SK-N-SH (cell line): ENCODE measurements at regions not wholly inside any gene's neighbourhood (a gene's known extent, or its start where the extent isn't known, plus 50 kb on each side); places are given as distances from the start of the nearest gene placed in this dataset.

ENCODE experiments used
- CTCF ChIA-PET: fragments of 300-600, 350-600 bp; formaldehyde crosslinking; extraction: SDS; loops from one replicate; lab custom pipeline; 2021; lab: Yijun Ruan, JAX
- POLR2A ChIA-PET: fragments of 350-600 bp; sonication (Branson Sonifier 250); formaldehyde crosslinking; extraction: SDS; loops from one replicate; lab custom pipeline; 2020; ENCODE audit warnings: antibody characterized with exemption, inconsistent platforms; lab: Yijun Ruan, JAX
- DNase-seq: peaks from one replicate; pipeline ENCODE4 v3.0.0; 2012
- H2AFZ ChIP-seq: fragments of 200-600 bp; sonication (generic); 2 replicates; pipeline ENCODE4 v1.8.1; 2016; ENCODE audit warnings: antibody characterized with exemption, mild to moderate bottlenecking, low read depth
- H3F3A ChIP-seq: fragments of 200-600 bp; sonication (generic); replicated peaks from 2 replicates; pipeline ENCODE3; 2016; ENCODE audit warnings: antibody characterized with exemption, mild to moderate bottlenecking; ENCODE audit not compliant: insufficient read depth
- H3K27ac ChIP-seq, 2 experiments: fragments of 200-500 bp in 1 of 2; fragments of 200-600 bp in 1 of 2; sonication (Bioruptor generic) in 1 of 2; sonication (generic), shearing (Covaris generic) in 1 of 2; 2 replicates each; pipeline versions ENCODE4 v1.5.1 to v1.6.1; 2014 to 2016; ENCODE audit warnings: low read depth in 2 of 2, inconsistent platforms in 1 of 2, low read length in 1 of 2, mild to moderate bottlenecking in 1 of 2, mixed read lengths in 1 of 2
- H3K27me3 ChIP-seq: fragments of 200-600 bp; sonication (generic), shearing (Covaris generic); 2 replicates; pipeline ENCODE4 v1.6.1; 2016; ENCODE audit warnings: mixed run types; ENCODE audit not compliant: insufficient read depth
- H3K36me3 ChIP-seq, 2 experiments: fragments of 200-500 bp in 1 of 2; fragments of 200-600 bp in 1 of 2; sonication (Bioruptor generic) in 1 of 2; sonication (generic) in 1 of 2; replicated peaks in 1 of 2; 2 replicates each; pipeline versions ENCODE3 to v1.5.1; 2014 to 2016; ENCODE audit warnings: low read length in 1 of 2, mild to moderate bottlenecking in 1 of 2; ENCODE audit not compliant: insufficient read depth in 2 of 2, control insufficient read depth in 1 of 2
- H3K4me1 ChIP-seq, 2 experiments: fragments of 200-500 bp in 1 of 2; fragments of 200-600 bp in 1 of 2; sonication (Bioruptor generic) in 1 of 2; sonication (generic), shearing (Covaris generic) in 1 of 2; 2 replicates each; pipeline versions ENCODE4 v1.5.1 to v1.6.1; 2014 to 2016; ENCODE audit warnings: low read depth in 1 of 2, low read length in 1 of 2, mixed run types in 1 of 2; ENCODE audit not compliant: insufficient read depth in 2 of 2, control insufficient read depth in 1 of 2
- H3K4me2 ChIP-seq: fragments of 200-600 bp; sonication (generic), shearing (Covaris generic); 2 replicates; pipeline ENCODE4 v1.6.1; 2017; ENCODE audit warnings: mixed run types
- H3K4me3 ChIP-seq, 2 experiments: fragments of 200-500 bp in 1 of 2; fragments of 200-600 bp in 1 of 2; sonication (Bioruptor generic) in 1 of 2; sonication (generic), shearing (Covaris generic) in 1 of 2; 2 replicates each; pipeline versions ENCODE4 v1.5.1 to v1.8.1; 2014 to 2016; ENCODE audit warnings: low read depth in 2 of 2, inconsistent platforms in 1 of 2, low read length in 1 of 2, mild to moderate bottlenecking in 1 of 2, mixed read lengths in 1 of 2, moderate library complexity in 1 of 2
- H3K79me2 ChIP-seq: fragments of 200-600 bp; sonication (generic); 2 replicates; pipeline ENCODE4 v1.8.1; 2017; ENCODE audit warnings: mild to moderate bottlenecking; ENCODE audit not compliant: insufficient read depth
- H3K9ac ChIP-seq: fragments of 200-600 bp; sonication (generic); 2 replicates; pipeline ENCODE4 v1.6.1; 2017; ENCODE audit warnings: mixed run types
- H3K9me2 ChIP-seq: fragments of 200-600 bp; sonication (generic); 2 replicates; pipeline ENCODE4 v1.6.1; 2017; ENCODE audit warnings: mixed run types
- H3K9me3 ChIP-seq: fragments of 200-600 bp; sonication (generic); 2 replicates; pipeline ENCODE4 v1.6.1; 2017; ENCODE audit warnings: mixed run types, mild to moderate bottlenecking, moderate library complexity
- H4K20me1 ChIP-seq: fragments of 200-600 bp; sonication (generic); 2 replicates; pipeline ENCODE4 v1.6.1; 2017; ENCODE audit warnings: mild to moderate bottlenecking, mixed run types; ENCODE audit not compliant: insufficient read depth
- CHD2 ChIP-seq: fragments of 150-350 bp; IDR thresholded peaks from 2 replicates; pipeline ENCODE4 v1.6.1; 2018; ENCODE audit warnings: low read length; ENCODE audit not compliant: partially characterized antibody
- EP300 ChIP-seq, 2 experiments: IDR thresholded peaks; 2 replicates each; pipeline versions ENCODE4 v1.4.0 to v1.6.1; 2012; ENCODE audit warnings: borderline replicate concordance in 1 of 2, low read depth in 1 of 2, low read length in 1 of 2
- EZH2phosphoT487 ChIP-seq: fragments of 200-600 bp; sonication (generic); IDR thresholded peaks from 2 replicates; pipeline ENCODE4 v1.6.1; 2017; ENCODE audit warnings: low read depth, mixed run types, mild to moderate bottlenecking, antibody characterized with exemption, moderate library complexity, borderline replicate concordance
- FOXJ3 ChIP-seq: sonication (generic); formaldehyde crosslinking; IDR thresholded peaks from 2 replicates; pipeline ENCODE4 v1.5.1; 2020; ENCODE audit warnings: mild to moderate bottlenecking, missing genetic modification reagents
- GATA2 ChIP-seq: sonication (generic); formaldehyde crosslinking; IDR thresholded peaks from 2 replicates; pipeline ENCODE4 v1.5.0; 2020; ENCODE audit warnings: mild to moderate bottlenecking, missing genetic modification reagents
- MEF2A ChIP-seq: IDR thresholded peaks from 2 replicates; pipeline ENCODE4 v1.4.0; 2012; ENCODE audit warnings: low read depth, borderline replicate concordance
- MXI1 ChIP-seq: IDR thresholded peaks from 2 replicates; pipeline ENCODE4 v1.6.1; 2012; ENCODE audit warnings: mild to moderate bottlenecking, low read depth, low read length, improper control_type of control experiment
- RAD21 ChIP-seq: IDR thresholded peaks from 2 replicates; pipeline ENCODE4 v1.6.1; 2012; ENCODE audit warnings: mild to moderate bottlenecking, low read length
- RCOR1 ChIP-seq: fragments of 150-350 bp; IDR thresholded peaks from 2 replicates; pipeline ENCODE4 v1.6.1; 2017; ENCODE audit warnings: antibody characterized with exemption, low read length
- RFX5 ChIP-seq: IDR thresholded peaks from 2 replicates; pipeline ENCODE4 v1.6.1; 2012; ENCODE audit warnings: mild to moderate bottlenecking, improper control_type of control experiment, low read length
- RXRA ChIP-seq: IDR thresholded peaks from 2 replicates; pipeline ENCODE4 v1.4.0; 2012; ENCODE audit warnings: low read depth, mild to moderate bottlenecking, borderline replicate concordance
- SMC3 ChIP-seq: IDR thresholded peaks from 2 replicates; pipeline ENCODE4 v1.6.1; 2012; ENCODE audit warnings: low read depth, low read length, improper control_type of control experiment
- TF ChIP-seq, protein P1 (sequence below): fragments of 150-350 bp; IDR thresholded peaks from 2 replicates; pipeline ENCODE4 v1.6.1; 2017; ENCODE audit warnings: antibody characterized with exemption, low read length, low read depth, borderline replicate concordance
- TF ChIP-seq, protein P2 (sequence below): IDR thresholded peaks from 2 replicates; pipeline ENCODE4 v1.4.0; 2012; ENCODE audit warnings: low read depth
- TF ChIP-seq, protein P3 (sequence below): fragments of 200-600 bp; sonication (generic); IDR thresholded peaks from 2 replicates; pipeline ENCODE4 v1.6.1; 2017; ENCODE audit warnings: antibody characterized with exemption, mild to moderate bottlenecking, moderate library complexity
- TF ChIP-seq, protein P4 (sequence below): IDR thresholded peaks from 2 replicates; pipeline ENCODE4 v1.4.0; 2012; ENCODE audit warnings: low read depth, borderline replicate concordance
- TF ChIP-seq, protein P5 (sequence below): IDR thresholded peaks from 2 replicates; pipeline ENCODE4; 2012
- TF ChIP-seq, protein P6 (sequence below): fragments of 150-350 bp; IDR thresholded peaks from 2 replicates; pipeline ENCODE4 v1.6.1; 2016; ENCODE audit warnings: mild to moderate bottlenecking, low read depth, low read length

DNA sequence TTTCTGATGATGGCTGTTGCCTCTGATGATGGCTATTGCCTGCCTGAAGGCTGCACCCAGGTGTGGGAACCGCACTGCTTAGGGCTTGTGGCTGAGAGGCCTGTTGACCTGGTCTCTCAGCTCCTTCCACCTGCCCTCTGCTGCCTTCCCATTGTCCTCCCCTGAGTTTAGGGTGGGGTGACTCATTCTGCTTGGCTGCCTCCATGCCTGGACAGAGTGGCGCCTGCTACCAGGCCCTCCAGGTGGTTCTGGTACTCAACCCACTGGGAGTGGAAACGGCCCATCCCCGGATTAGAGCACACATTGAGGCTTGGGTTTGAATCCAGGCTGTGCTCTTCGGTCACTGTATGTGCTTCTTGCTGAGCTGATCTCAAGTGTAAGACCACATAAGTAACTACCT is 120.6 kb downstream of the SEM1 start (continued):
- TF ChIP-seq, protein P1, sequence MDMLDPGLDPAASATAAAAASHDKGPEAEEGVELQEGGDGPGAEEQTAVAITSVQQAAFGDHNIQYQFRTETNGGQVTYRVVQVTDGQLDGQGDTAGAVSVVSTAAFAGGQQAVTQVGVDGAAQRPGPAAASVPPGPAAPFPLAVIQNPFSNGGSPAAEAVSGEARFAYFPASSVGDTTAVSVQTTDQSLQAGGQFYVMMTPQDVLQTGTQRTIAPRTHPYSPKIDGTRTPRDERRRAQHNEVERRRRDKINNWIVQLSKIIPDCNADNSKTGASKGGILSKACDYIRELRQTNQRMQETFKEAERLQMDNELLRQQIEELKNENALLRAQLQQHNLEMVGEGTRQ: no peak
- TF ChIP-seq, protein P2, sequence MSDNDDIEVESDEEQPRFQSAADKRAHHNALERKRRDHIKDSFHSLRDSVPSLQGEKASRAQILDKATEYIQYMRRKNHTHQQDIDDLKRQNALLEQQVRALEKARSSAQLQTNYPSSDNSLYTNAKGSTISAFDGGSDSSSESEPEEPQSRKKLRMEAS: no peak
- no peak for TF ChIP-seq MXI1
- TF ChIP-seq EZH2phosphoT487: no peak
- TF ChIP-seq FOXJ3: no peak
- TF ChIP-seq, protein P3, sequence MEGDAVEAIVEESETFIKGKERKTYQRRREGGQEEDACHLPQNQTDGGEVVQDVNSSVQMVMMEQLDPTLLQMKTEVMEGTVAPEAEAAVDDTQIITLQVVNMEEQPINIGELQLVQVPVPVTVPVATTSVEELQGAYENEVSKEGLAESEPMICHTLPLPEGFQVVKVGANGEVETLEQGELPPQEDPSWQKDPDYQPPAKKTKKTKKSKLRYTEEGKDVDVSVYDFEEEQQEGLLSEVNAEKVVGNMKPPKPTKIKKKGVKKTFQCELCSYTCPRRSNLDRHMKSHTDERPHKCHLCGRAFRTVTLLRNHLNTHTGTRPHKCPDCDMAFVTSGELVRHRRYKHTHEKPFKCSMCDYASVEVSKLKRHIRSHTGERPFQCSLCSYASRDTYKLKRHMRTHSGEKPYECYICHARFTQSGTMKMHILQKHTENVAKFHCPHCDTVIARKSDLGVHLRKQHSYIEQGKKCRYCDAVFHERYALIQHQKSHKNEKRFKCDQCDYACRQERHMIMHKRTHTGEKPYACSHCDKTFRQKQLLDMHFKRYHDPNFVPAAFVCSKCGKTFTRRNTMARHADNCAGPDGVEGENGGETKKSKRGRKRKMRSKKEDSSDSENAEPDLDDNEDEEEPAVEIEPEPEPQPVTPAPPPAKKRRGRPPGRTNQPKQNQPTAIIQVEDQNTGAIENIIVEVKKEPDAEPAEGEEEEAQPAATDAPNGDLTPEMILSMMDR: no peak

DNA sequence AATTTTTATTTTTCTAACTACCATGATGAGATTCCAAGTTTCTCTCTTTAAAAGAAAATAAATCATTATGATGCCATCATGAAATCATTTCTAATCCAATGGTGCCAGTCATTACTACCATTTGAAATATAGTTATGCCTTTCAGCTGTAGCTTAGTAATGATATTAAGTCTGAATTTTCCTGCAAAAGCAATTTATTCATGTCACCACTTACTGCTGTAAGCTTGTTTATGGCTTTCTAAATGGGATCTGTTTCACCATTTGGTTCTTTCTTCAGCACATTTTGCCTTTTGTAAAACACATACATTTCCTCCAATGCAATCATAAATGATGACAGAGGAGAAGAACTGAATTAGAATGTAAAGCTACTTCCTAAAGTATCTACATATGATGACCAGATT is 130.5 kb downstream of the SEM1 start:
- Histone ChIP-seq H3K4me2 (no peak overlapping the region), H4K20me1 (no peaks in the 10 kb centered on the region), H3K9ac (no peak overlapping the region), H3K9me2 (no peaks in the 10 kb centered on the region), H3K4me3 (no peak overlapping the region), H3K9me3 (no peaks in the 10 kb centered on the region), H3K27ac (no peak overlapping the region), H3F3A (no peaks in the 10 kb centered on the region), H3K36me3 (no peaks in the 10 kb centered on the region), H3K79me2 (no peaks in the 10 kb centered on the region), H3K27me3 (no peaks in the 10 kb centered on the region), H2AFZ (no peak overlapping the region), H3K4me1 (no peaks in the 10 kb centered on the region; a peak in 1 of 4 replicates)
- POLR2A ChIA-PET: no interaction called here
- CTCF ChIA-PET: no interaction called here
- DNase-seq: peak; percentile 12
- TF ChIP-seq RCOR1: peak; percentile 81
- no peak for TF ChIP-seq RAD21
- no peak for TF ChIP-seq RXRA
- TF ChIP-seq, protein P4, sequence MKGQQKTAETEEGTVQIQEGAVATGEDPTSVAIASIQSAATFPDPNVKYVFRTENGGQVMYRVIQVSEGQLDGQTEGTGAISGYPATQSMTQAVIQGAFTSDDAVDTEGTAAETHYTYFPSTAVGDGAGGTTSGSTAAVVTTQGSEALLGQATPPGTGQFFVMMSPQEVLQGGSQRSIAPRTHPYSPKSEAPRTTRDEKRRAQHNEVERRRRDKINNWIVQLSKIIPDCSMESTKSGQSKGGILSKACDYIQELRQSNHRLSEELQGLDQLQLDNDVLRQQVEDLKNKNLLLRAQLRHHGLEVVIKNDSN: no peak
- peak in 1 of 2 experiments; percentile 76; a peak in 1 of 4 replicates for TF ChIP-seq EP300 (IDR thresholded peaks at IDR 0.05; ENCODE audit: borderline replicate concordance in 1 of 2, low read depth in 1 of 2, low read length in 1 of 2)
- TF ChIP-seq GATA2 (CRISPR knock-in tag): peak; percentile 45; the same call in 1 of the 2 replicates
- no peak for TF ChIP-seq RFX5

DNA sequence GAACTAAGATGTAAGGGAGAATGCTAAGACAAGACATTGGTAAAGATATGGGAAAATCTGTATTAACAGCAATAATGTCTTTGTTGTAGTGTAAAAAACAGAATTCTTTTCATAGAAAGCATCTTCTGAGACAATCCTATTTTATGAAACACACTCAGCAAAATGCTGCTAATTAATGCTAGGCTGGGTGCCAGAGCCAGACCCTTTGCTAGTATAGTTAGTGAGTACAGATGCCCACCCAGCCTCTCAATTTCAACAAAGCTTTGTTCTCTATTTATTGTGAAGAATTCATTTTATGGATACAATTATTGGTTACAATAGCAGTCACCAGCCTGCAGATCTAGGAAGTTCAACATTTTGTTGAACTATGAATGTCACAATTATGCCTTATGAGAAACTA is 131.0 kb downstream of the SEM1 start:
- ChIA-PET CTCF (no interaction called here), POLR2A (no interaction called here)
- TF ChIP-seq RFX5: no peak
- TF ChIP-seq, protein P5, sequence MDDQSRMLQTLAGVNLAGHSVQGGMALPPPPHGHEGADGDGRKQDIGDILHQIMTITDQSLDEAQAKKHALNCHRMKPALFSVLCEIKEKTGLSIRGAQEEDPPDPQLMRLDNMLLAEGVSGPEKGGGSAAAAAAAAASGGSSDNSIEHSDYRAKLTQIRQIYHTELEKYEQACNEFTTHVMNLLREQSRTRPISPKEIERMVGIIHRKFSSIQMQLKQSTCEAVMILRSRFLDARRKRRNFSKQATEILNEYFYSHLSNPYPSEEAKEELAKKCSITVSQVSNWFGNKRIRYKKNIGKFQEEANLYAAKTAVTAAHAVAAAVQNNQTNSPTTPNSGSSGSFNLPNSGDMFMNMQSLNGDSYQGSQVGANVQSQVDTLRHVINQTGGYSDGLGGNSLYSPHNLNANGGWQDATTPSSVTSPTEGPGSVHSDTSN: no peak
- TF ChIP-seq, protein P6, sequence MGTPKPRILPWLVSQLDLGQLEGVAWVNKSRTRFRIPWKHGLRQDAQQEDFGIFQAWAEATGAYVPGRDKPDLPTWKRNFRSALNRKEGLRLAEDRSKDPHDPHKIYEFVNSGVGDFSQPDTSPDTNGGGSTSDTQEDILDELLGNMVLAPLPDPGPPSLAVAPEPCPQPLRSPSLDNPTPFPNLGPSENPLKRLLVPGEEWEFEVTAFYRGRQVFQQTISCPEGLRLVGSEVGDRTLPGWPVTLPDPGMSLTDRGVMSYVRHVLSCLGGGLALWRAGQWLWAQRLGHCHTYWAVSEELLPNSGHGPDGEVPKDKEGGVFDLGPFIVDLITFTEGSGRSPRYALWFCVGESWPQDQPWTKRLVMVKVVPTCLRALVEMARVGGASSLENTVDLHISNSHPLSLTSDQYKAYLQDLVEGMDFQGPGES: no peak
- TF ChIP-seq EZH2phosphoT487: no peak
- TF ChIP-seq RAD21: no peak
- TF ChIP-seq SMC3: no peak
- no peak for TF ChIP-seq CHD2
- TF ChIP-seq MEF2A: no peak
- TF ChIP-seq, protein P3: no peak
- H3K4me3 ChIP-seq: no peak overlapping the region
- H3K4me2 ChIP-seq: no peak overlapping the region
- H3K9me2 ChIP-seq: no peaks in the 10 kb centered on the region
- no peaks in the 10 kb centered on the region for H3K36me3 ChIP-seq
- DNase-seq: no peak
- H3K4me1 ChIP-seq: no peaks in the 10 kb centered on the region; a peak in 1 of 4 replicates
- no peaks in the 10 kb centered on the region for H3K27me3 ChIP-seq
- H3K79me2 ChIP-seq: no peaks in the 10 kb centered on the region
- no peaks in the 10 kb centered on the region for H3F3A ChIP-seq
- H2AFZ ChIP-seq: no peak overlapping the region
- H3K9ac ChIP-seq: no peak overlapping the region
- no peak overlapping the region for H3K27ac ChIP-seq
- H3K9me3 ChIP-seq: no peaks in the 10 kb centered on the region
- H4K20me1 ChIP-seq: no peaks in the 10 kb centered on the region
